Ishikawa (cell line): ENCODE measurements at regions not wholly inside any gene's neighbourhood (a gene's known extent, or its start where the extent isn't known, plus 50 kb on each side); places are given as distances from the start of the nearest gene placed in this dataset.
A peak's percentile ranks its signal among the peaks of the same experiment; 100 is the strongest.

Experiments
- CEBPB ChIP-seq: IDR thresholded peaks from 2 replicates; pipeline ENCODE4 v1.6.1; 2012
- CREB1 ChIP-seq: IDR thresholded peaks from 2 replicates; pipeline ENCODE4 v1.6.1; 2012; ENCODE audit warnings: low read depth
- EGR1 ChIP-seq: IDR thresholded peaks from 2 replicates; pipeline ENCODE4 v1.6.1; 2012
- EP300 ChIP-seq: IDR thresholded peaks from 2 replicates; pipeline ENCODE4 v1.6.1; 2012; ENCODE audit warnings: borderline replicate concordance
- FOXM1 ChIP-seq: IDR thresholded peaks from 2 replicates; pipeline ENCODE4 v1.6.1; 2012; ENCODE audit warnings: low read depth, borderline replicate concordance
- NFIC ChIP-seq: IDR thresholded peaks from 2 replicates; pipeline ENCODE4 v1.6.1; 2012
- RAD21 ChIP-seq: IDR thresholded peaks from 2 replicates; pipeline ENCODE4 v1.6.1; 2012; ENCODE audit warnings: low read depth
- TAF1 ChIP-seq: IDR thresholded peaks from 2 replicates; pipeline ENCODE4 v1.6.1; 2012; ENCODE audit warnings: low read depth, mild to moderate bottlenecking
- TCF12 ChIP-seq: IDR thresholded peaks from 2 replicates; pipeline ENCODE4 v1.6.1; 2012; ENCODE audit warnings: low read depth
- TEAD4 ChIP-seq: IDR thresholded peaks from 2 replicates; pipeline ENCODE4 v1.6.1; 2012
- YY1 ChIP-seq: IDR thresholded peaks from 2 replicates; pipeline ENCODE4 v1.6.1; 2012; ENCODE audit warnings: low read depth
- ZBTB7A ChIP-seq: IDR thresholded peaks from 2 replicates; pipeline ENCODE4 v1.6.1; 2012; ENCODE audit warnings: low read depth
- TF ChIP-seq, protein P1 (sequence below): IDR thresholded peaks from 2 replicates; pipeline ENCODE4 v1.6.1; 2012
- TF ChIP-seq, protein P2 (sequence below): IDR thresholded peaks from 2 replicates; pipeline ENCODE4 v1.6.1; 2012; ENCODE audit warnings: low read depth, mild to moderate bottlenecking
- TF ChIP-seq, protein P3 (sequence below): IDR thresholded peaks from 2 replicates; pipeline ENCODE4 v1.6.1; 2012

DNA sequence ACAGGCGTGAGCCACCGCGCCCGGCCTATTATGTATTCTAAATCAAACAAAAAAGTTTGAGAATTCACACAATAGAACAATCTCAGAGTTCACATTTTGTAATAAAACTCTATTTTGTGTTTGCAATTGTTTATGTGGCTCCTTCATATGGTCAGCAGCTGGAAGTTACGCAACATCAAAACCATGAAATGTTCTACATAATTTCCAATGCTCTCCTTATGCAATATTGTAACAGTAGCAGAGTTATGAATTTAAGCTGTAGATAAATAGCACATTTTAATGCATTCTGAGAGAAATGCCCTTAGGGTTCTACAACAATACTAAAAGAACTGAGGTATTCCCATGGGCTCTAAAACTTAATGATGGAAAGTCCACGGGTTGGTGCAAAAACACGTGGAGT, 62.3 kb upstream of the COL11A1 start:
- no peak for TF ChIP-seq NFIC
- TF ChIP-seq CEBPB = peak; percentile 46; the same call in 1 of the 2 replicates

DNA sequence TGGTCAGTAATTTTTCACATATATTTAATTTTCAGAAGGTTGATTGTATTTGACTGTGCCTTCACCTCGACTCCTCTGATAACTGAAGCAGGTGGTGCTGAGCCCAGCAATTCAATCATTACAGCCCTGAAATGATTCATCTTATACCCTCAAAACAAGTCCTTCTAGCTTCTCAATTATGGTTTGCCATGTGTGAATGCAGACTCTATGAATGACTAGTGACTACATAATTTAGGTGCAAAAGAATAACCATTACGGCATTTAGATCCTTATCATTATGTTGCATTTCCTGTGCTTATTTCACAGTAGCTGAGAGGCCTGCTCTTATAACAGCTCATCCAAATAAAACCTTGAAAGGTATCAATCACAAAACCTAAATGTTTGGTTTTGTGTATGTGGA, 54.0 kb upstream of the COL11A1 start:
- TF ChIP-seq, protein P1, sequence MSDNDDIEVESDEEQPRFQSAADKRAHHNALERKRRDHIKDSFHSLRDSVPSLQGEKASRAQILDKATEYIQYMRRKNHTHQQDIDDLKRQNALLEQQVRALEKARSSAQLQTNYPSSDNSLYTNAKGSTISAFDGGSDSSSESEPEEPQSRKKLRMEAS = no peak
- TF ChIP-seq RAD21 = no peak
- no peak for TF ChIP-seq CEBPB
- TF ChIP-seq ZBTB7A = no peak
- TF ChIP-seq TAF1 = no peak
- no peak for TF ChIP-seq FOXM1
- TF ChIP-seq YY1 = no peak
- TF ChIP-seq, protein P2, sequence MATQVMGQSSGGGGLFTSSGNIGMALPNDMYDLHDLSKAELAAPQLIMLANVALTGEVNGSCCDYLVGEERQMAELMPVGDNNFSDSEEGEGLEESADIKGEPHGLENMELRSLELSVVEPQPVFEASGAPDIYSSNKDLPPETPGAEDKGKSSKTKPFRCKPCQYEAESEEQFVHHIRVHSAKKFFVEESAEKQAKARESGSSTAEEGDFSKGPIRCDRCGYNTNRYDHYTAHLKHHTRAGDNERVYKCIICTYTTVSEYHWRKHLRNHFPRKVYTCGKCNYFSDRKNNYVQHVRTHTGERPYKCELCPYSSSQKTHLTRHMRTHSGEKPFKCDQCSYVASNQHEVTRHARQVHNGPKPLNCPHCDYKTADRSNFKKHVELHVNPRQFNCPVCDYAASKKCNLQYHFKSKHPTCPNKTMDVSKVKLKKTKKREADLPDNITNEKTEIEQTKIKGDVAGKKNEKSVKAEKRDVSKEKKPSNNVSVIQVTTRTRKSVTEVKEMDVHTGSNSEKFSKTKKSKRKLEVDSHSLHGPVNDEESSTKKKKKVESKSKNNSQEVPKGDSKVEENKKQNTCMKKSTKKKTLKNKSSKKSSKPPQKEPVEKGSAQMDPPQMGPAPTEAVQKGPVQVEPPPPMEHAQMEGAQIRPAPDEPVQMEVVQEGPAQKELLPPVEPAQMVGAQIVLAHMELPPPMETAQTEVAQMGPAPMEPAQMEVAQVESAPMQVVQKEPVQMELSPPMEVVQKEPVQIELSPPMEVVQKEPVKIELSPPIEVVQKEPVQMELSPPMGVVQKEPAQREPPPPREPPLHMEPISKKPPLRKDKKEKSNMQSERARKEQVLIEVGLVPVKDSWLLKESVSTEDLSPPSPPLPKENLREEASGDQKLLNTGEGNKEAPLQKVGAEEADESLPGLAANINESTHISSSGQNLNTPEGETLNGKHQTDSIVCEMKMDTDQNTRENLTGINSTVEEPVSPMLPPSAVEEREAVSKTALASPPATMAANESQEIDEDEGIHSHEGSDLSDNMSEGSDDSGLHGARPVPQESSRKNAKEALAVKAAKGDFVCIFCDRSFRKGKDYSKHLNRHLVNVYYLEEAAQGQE = no peak
- TF ChIP-seq TCF12 = no peak
- no peak for TF ChIP-seq NFIC
- no peak for TF ChIP-seq TEAD4
- TF ChIP-seq EP300 = no peak
- TF ChIP-seq EGR1 = no peak
- TF ChIP-seq, protein P3, sequence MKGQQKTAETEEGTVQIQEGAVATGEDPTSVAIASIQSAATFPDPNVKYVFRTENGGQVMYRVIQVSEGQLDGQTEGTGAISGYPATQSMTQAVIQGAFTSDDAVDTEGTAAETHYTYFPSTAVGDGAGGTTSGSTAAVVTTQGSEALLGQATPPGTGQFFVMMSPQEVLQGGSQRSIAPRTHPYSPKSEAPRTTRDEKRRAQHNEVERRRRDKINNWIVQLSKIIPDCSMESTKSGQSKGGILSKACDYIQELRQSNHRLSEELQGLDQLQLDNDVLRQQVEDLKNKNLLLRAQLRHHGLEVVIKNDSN = no peak
- no peak for TF ChIP-seq CREB1

- TF ChIP-seq TCF12 = no peak
- no peak for TF ChIP-seq EP300
- TF ChIP-seq, protein P2 = no peak
- TF ChIP-seq, protein P3 = no peak
- no peak for TF ChIP-seq NFIC
Measured at GRCh38 chr1:103160281-103160680, 52.0 kb upstream of the COL11A1 start.
